ENCODE measurements at regions not wholly inside any gene's neighbourhood (a gene's known extent, or its start where the extent isn't known, plus 50 kb on each side); places are given as distances from the start of the nearest gene placed in this dataset.
A peak's percentile ranks its signal among the peaks of the same experiment; 100 is the strongest.
"Not testable (repeated sequence)": the region's sequence is repeated elsewhere in the genome, so short reads cannot be mapped to it uniquely, and the experiment has no call there.

DNA sequence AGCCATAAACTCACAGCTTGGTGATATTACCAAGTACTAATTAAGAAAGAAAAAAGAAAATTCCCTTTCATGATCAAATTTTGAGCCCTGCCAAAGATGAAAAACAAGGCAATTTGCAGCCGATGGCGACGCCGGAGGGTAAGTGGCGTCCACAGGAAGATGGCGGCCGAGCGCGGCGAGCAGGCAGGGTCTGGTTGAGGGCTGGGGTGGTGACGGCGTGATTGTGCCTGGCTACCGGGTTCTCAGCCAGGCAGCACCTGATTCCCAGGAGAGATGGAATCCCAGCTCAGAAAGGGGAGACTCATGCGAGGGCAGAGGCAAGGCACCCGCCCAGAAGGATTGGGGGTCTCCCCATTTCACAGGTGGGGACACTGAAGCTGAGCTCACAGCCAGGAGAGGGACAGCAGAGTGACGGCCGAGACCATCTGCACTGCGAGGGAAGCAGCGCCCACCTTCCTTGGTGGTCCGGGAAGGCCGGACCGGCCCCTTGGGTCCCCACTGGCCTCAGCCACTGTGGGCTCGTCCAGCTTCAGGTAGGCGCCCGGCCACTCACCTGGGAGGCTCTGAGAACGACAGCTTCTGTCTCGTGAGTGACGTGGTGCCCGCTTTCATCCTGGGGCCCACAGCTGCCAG is 145.8 kb downstream of the IGLL1 start:
- POLR2A ChIA-PET, CTCF ChIA-PET: not testable (repeated sequence)

DNA sequence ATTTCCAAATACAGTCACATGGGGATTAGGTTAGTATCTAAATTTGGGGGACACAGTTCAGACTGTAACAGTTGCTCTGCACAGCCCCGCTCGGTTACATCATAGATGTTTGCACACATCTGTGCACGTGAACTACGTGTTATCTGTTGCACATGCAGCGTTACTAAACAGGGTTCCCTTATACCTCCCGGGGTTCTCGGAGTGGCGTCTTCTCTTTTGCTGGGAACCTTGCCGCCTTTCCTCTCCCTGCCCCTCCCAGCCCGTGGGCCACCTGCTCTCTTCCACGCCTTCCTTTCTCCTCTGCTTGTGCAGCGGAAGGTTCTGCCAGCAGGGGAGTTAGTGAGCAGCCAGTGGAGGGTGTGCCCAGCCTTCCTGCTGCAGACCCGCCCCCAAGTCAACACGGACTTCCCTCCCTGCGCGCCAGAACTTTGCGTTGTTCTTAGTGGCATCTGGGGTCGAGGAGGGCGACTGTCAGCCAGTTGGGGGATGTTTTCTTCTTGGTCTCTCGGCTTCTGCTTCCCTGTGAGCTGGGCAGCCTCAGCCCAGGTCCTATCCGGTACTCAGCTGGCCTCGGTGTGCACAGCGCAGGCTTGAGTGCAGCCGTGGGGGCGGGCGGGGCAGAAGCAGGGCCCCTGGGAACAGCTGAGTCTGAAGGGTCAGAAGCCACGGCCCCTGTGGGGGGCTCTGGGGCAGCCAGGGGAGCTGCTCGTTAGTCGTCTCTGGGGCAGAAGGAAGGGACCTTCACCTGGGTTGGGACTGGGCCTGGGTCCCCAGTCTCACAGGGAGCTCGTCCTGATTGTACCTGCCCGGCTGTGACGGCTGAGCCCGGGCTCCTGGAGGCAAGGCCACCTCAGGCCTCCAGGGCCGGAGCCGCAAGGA is 146.7 kb downstream of the IGLL1 start:
- TF ChIP-seq, protein P1, sequence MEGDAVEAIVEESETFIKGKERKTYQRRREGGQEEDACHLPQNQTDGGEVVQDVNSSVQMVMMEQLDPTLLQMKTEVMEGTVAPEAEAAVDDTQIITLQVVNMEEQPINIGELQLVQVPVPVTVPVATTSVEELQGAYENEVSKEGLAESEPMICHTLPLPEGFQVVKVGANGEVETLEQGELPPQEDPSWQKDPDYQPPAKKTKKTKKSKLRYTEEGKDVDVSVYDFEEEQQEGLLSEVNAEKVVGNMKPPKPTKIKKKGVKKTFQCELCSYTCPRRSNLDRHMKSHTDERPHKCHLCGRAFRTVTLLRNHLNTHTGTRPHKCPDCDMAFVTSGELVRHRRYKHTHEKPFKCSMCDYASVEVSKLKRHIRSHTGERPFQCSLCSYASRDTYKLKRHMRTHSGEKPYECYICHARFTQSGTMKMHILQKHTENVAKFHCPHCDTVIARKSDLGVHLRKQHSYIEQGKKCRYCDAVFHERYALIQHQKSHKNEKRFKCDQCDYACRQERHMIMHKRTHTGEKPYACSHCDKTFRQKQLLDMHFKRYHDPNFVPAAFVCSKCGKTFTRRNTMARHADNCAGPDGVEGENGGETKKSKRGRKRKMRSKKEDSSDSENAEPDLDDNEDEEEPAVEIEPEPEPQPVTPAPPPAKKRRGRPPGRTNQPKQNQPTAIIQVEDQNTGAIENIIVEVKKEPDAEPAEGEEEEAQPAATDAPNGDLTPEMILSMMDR (IDR thresholded peaks at IDR 0.05; ENCODE audit: low read depth, low read length) = peak; percentile 33; the same call in 1 of the 2 replicates

More for the DNA sequence above, 145.8 kb downstream of the IGLL1 start:
- not testable (repeated sequence) for H3K9me3 ChIP-seq (ENCODE audit: control insufficient read depth, insufficient read depth, low read length); DNase-seq (ENCODE audit: low read depth, low spot score); H3K27ac ChIP-seq (ENCODE audit: low read depth, low read length); H3K4me3 ChIP-seq (ENCODE audit: low read depth, low read length); H3K27me3 ChIP-seq (ENCODE audit: control insufficient read depth, insufficient read depth, low read length)

GRCh38 chr22:23432719-23433118 is 147.4 kb downstream of the IGLL1 start:
- H3K4me3 ChIP-seq (ENCODE audit: low read depth, low read length); CTCF ChIA-PET; H3K27me3 ChIP-seq (ENCODE audit: control insufficient read depth, insufficient read depth, low read length); H3K27ac ChIP-seq (ENCODE audit: low read depth, low read length); DNase-seq (ENCODE audit: low read depth, low spot score); H3K9me3 ChIP-seq (ENCODE audit: control insufficient read depth, insufficient read depth, low read length); POLR2A ChIA-PET: not testable (repeated sequence)

More for the DNA sequence above, 146.7 kb downstream of the IGLL1 start:
- H3K4me3 ChIP-seq (ENCODE audit: low read depth, low read length); H3K27me3 ChIP-seq (ENCODE audit: control insufficient read depth, insufficient read depth, low read length); POLR2A ChIA-PET; H3K9me3 ChIP-seq (ENCODE audit: control insufficient read depth, insufficient read depth, low read length); H3K27ac ChIP-seq (ENCODE audit: low read depth, low read length); DNase-seq (ENCODE audit: low read depth, low spot score); CTCF ChIA-PET: not testable (repeated sequence)

- POLR2A ChIA-PET = no interaction called here
- TF ChIP-seq, protein P1 (IDR thresholded peaks at IDR 0.05; ENCODE audit: low read depth, low read length) = no peak
- no peak for DNase-seq (ENCODE audit: low read depth, low spot score)
- no peak overlapping the region for H3K4me3 ChIP-seq (ENCODE audit: low read depth, low read length)
- peaks cover 2% of the 10 kb centered on the region for H3K9me3 ChIP-seq (ENCODE audit: control insufficient read depth, insufficient read depth, low read length)
- no peak overlapping the region for H3K27ac ChIP-seq (ENCODE audit: low read depth, low read length)
- peaks cover 7% of the 10 kb centered on the region for H3K27me3 ChIP-seq (ENCODE audit: control insufficient read depth, insufficient read depth, low read length)
- CTCF ChIA-PET = no interaction called here
Observed at GRCh38 chr22:23431337-23432072, 148.6 kb downstream of the IGLL1 start.

DNA sequence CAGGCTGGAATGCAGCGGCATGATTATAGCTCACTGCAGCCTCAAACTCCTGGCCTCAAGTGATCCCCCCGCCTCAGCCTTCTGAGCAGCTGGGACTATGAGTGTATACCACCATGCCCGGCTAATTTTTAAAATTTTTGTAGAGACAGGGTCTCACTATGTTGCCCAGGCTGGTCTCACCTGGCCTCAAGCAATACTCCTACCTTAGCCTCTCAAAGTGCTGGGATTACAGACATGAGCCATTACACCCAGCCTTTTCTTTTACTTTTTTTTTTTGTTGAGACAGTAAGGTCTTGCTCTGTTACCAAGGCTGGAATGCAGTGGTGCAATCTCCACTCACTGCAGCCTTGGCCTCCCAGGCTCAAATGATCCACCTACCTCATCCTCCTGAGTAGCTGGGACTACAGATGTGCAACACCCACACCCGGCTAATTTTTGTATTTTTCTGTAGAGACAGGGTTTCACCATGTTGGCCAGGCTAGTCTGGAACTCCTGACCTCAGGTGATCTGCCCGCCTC is 155.5 kb downstream of the IGLL1 start:
- H3K27ac ChIP-seq (ENCODE audit: low read depth, low read length); H3K4me3 ChIP-seq (ENCODE audit: low read depth, low read length); H3K9me3 ChIP-seq (ENCODE audit: control insufficient read depth, insufficient read depth, low read length); H3K27me3 ChIP-seq (ENCODE audit: control insufficient read depth, insufficient read depth, low read length); DNase-seq (ENCODE audit: low read depth, low spot score); POLR2A ChIA-PET; CTCF ChIA-PET: not testable (repeated sequence)

DNA sequence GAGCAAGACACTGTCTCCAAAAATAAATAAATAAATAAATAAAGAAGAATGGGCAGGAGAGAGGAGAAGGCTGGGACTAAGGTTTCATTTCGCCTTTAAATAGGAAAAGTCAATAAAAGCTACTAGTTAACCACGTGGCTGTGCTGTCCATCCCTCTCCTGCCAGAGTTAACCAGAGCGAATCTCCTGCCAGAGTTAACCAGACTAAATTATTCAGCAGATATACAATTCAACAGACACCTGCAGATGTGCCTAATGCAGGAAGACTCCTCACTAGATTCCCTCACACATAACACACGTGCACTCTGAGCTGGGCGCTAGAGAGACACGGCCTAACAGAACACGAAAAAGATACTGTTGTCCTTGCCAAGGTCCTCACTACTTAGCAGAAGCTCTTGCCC is 156.1 kb downstream of the IGLL1 start:
- no peak overlapping the region for H3K27ac ChIP-seq (ENCODE audit: low read depth, low read length)
- ChIA-PET CTCF (no interaction called here), POLR2A (no interaction called here)
- TF ChIP-seq, protein P1 (IDR thresholded peaks at IDR 0.05; ENCODE audit: low read depth, low read length) = no peak
- DNase-seq (ENCODE audit: low read depth, low spot score) = no peak
- H3K27me3 ChIP-seq (ENCODE audit: control insufficient read depth, insufficient read depth, low read length) = no peaks in the 10 kb centered on the region
- H3K9me3 ChIP-seq (ENCODE audit: control insufficient read depth, insufficient read depth, low read length) = peaks cover 2% of the 10 kb centered on the region; the same call in 1 of the 2 replicates
- H3K4me3 ChIP-seq (ENCODE audit: low read depth, low read length) = no peak overlapping the region

DNA sequence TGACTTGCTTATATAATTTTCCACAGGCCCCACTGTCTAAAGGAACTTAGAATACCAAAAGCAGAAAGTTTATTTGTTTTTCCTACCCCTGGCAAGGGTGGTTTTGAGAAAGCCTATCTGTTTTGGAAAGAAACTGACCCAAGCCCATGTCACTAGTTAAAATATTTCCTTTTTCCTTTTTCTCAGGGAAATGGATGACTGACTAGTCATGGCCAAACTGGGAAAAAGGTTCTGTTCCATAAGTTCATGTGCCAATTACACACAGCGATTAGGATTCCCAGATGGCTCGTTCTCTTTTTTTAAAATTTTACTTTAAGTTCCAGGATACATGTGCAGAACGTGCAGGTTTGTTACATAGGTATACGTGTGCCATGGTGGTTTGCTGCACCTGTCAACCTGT is 157.8 kb downstream of the IGLL1 start:
- CTCF ChIA-PET; H3K4me3 ChIP-seq (ENCODE audit: low read depth, low read length); POLR2A ChIA-PET: not testable (repeated sequence)

GRCh38 chr22:23421300-23421699 is 158.8 kb downstream of the IGLL1 start:
- H3K9me3 ChIP-seq (ENCODE audit: control insufficient read depth, insufficient read depth, low read length); POLR2A ChIA-PET; H3K27me3 ChIP-seq (ENCODE audit: control insufficient read depth, insufficient read depth, low read length); CTCF ChIA-PET; DNase-seq (ENCODE audit: low read depth, low spot score); H3K27ac ChIP-seq (ENCODE audit: low read depth, low read length); H3K4me3 ChIP-seq (ENCODE audit: low read depth, low read length): not testable (repeated sequence)

More for the DNA sequence above, 157.8 kb downstream of the IGLL1 start:
- not testable (repeated sequence) for H3K27ac ChIP-seq (ENCODE audit: low read depth, low read length); H3K27me3 ChIP-seq (ENCODE audit: control insufficient read depth, insufficient read depth, low read length); H3K9me3 ChIP-seq (ENCODE audit: control insufficient read depth, insufficient read depth, low read length); DNase-seq (ENCODE audit: low read depth, low spot score)

All from AG04450 (cell line).